HG02884 (cell line): ENCODE measurements at regions not wholly inside any gene's neighbourhood (a gene's known extent, or its start where the extent isn't known, plus 50 kb on each side); places are given as distances from the start of the nearest gene placed in this dataset.
"Not testable (repeated sequence)": the region's sequence is repeated elsewhere in the genome, so short reads cannot be mapped to it uniquely, and the experiment has no call there.

Experiments
- ATAC-seq: cut with Tn5 transposase; IDR thresholded peaks from one replicate; pipeline ENCODE4 v1.9.1; 2021; ENCODE audit warnings: mild to moderate bottlenecking, moderate library complexity; ENCODE audit not compliant: unreplicated experiment

- ATAC-seq, result no peak
Measured at GRCh38 chr4:135098061-135098460, 896.5 kb upstream of the PABPC4L start.

DNA sequence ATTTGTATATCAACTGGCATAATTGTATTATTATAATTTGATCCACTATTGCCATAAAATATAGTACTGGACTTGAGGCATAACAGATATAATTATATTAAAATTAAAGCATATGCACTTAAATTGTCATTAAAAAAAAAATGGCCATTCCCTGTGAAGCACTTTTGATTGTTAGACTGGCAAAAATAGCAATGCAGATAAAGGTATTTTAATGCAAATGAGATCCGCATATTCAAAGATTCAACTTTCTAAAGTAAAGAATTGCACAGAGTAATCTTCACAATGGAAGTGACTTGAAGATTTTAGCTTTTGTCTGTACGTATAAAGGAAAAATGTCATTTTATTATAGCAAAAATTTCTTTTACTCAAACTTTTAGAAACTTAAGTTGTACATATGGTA lies 871.8 kb upstream of the PABPC4L start:
- ATAC-seq, result no peak

GRCh38 chr4:135072553-135072952 lies 871.0 kb upstream of the PABPC4L start:
- ATAC-seq, result no peak

DNA sequence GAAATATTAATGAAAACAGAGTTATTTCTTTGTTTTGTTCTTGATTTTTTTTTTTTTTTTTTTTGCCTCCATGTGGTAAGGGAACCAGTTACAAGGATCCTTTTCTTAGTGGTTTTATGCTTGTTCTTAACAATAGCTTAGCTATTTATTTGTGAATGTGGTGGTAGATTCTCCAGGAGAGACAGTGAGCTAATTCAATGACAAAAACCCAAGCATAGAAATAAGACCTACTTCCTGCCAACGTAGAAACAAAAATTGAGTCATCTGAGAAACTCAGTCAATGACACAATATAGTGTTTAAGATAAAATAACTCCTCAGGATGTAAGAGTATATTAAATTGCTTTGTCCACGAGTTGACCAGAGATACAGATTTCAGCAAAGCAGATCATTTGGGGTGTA lies 863.8 kb upstream of the PABPC4L start:
- ATAC-seq, result no peak

- ATAC-seq, result no peak
Measured at GRCh38 chr4:135050086-135050717, 848.6 kb upstream of the PABPC4L start.

GRCh38 chr4:135032670-135033069 lies 831.1 kb upstream of the PABPC4L start:
- ATAC-seq, result no peak

DNA sequence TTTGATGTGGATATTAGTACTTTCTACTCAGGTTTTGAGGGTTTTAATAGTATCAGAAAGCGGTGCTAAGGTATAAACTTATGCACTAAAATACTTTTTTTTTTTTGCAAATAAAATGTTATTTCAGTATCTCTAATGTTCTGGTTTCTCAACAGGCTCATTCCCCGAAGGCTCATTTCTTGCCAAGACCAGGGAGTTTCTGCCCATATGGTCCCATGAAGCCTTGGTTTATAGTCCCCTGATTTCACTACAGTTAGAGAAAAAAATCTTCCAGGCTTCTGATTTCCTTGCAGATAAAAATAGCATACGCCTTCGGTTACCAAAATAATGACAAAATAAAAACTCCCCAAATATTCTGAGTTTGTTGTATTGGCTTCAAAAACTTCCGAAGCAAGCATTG lies 814.2 kb upstream of the PABPC4L start:
- ATAC-seq, result no peak

DNA sequence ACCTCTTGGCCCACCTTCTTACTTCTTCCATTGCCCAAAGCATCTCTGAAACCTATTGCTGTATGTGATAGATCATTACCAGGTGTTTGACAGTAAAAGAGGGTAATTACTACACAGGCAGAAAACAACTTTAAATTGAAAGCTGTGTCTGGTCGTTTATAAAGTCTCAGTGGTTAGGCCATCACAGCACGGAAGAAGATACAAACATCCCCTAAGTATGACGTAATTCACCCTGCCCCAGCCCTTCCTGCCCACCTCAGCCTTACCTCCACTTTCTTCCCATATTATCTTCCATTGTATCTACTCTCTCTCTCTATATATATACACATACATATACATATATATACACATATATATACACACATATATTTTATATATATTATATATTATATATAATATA lies 805.8 kb upstream of the PABPC4L start:
- ATAC-seq, result no peak

DNA sequence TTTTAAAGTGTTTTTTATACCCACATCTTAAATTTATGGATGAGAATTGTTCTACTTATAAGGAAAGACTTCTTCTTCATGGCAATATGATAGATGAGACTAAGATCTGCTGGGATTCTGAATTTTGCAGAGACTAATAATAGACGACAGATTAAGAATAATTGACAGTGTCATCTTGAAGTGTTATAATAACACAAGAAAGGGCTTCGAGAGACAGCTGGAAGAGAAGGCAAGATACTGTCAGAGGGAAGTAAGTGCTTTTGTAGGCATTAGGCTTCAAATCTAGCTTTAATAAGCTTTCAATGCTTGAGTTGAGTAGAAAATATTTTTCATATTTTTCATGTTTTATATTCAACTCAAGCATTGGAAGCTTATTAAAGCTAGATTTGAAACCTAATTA lies 797.6 kb upstream of the PABPC4L start:
- ATAC-seq, result no peak

DNA sequence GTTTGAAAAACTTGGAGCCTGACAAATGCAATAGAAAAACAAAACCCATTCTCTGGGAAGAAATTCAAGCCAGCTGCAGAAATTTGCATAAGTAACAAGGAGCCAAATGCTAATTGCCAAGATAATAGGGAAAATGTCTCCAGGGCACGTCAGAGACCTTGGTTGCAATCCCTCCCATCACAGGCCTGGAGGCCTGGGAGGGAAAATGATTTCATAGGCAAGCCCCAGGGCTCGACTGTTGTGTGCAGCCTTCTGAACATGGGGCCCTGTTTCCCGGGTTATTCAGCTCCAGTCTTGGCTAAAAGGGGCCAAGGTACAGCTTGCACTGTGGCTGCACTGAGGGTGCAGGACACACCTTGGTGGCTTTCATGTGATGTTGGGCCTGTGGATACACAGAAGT lies 760.4 kb upstream of the PABPC4L start:
- ATAC-seq, result no peak

GRCh38 chr4:134958862-134959261 lies 757.3 kb upstream of the PABPC4L start:
- no peak for ATAC-seq

- no peak for ATAC-seq
Measured at GRCh38 chr4:134955059-134955458, 753.5 kb upstream of the PABPC4L start.

DNA sequence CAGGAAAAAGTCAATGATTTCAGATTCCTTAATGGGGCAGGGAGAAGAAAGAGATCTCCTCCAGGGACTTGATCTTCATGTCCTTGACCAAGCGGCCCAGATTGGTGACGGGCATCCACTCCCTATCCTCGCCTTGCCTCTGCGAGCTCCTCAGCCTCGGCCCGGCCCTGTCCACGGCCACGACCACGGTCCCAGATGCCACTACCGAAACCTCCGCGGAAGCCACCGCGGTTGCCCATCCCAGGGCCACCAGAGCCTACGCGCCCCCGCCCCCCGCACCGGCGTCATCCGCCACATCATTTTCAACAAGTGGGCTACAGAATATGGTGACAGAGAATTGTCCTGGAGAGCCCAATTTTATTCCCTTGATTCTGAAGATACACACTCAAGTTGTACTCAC lies 751.2 kb upstream of the PABPC4L start:
- ATAC-seq, result no peak

GRCh38 chr4:134952305-134952704 lies 750.7 kb upstream of the PABPC4L start:
- no peak for ATAC-seq

- no peak for ATAC-seq
Measured at GRCh38 chr4:134948110-134948642, 746.6 kb upstream of the PABPC4L start.

DNA sequence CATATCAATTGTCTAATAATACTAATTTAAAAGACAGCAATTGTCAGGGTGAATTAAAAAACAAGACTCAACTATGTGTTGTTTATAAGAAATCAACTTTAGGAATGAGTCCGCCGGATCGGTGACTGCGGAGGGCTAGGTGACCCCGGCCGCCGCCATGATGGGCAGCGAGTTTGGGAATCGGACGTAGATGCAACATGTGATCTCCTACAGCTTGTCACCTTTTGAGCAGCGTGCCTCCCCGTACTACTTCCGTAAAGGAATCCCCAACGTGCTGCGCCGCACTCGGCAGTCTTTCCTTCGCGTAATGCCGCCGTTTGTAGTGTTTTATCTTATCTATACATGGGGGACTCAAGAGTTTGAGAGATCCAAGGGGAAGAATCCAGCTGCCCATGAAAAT lies 742.5 kb upstream of the PABPC4L start:
- no peak for ATAC-seq

DNA sequence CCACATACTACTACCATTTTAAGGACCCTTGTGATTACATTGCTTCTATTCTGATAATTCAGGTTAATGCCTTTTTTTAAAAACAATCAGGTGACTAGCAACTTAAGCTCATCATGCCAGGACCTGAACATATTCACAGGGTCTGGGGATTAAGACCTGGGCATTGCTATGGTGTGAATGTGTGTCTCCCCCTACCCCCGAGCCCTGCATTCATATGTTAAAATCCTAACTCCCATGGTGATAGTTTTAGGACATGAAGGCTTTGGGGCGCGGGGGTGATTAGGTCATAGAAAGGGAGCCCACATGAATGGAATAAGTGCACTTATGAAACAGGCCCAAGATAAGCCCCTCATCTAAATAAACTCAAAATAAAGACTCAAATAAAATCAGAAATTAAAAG lies 734.4 kb upstream of the PABPC4L start:
- no peak for ATAC-seq

- ATAC-seq, result no peak
Measured at GRCh38 chr4:134935320-134935719, 733.7 kb upstream of the PABPC4L start.

DNA sequence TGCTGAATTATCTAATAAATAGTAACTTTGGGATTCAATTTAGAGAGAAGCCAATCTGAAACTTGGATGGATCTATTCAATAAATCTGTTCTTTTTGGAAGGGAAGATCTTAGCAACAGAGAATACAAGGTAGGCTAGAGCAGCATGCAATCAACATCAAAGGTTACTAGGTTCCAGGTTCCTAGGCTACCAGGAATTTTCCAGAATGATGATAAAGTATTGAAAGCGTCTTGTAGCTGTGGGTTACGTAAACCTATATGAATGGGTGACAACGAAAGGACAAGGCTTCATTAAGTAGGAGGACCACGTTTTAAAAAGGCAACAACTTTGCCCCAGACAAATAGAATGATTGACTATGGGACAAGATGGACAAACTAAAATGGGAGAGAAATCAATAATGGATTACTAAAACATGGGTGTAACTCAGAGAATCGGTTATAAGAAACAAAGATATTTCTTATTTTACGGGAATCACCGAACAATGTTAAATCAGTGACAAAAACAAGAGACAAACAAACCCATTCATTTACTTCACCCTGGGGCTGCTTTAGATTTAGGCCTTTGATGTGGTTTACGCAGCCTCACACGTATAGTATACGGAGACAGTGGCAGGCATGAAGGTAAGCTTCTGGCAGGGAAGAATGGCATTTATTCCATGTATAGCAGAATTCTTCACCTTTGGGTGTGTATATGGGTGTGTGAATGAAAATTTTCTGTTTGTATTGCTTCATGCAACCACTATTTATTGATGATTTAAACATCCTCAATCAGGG lies 732.6 kb upstream of the PABPC4L start:
- ATAC-seq, result no peak

GRCh38 chr4:134915355-134915754 lies 713.8 kb upstream of the PABPC4L start:
- no peak for ATAC-seq

DNA sequence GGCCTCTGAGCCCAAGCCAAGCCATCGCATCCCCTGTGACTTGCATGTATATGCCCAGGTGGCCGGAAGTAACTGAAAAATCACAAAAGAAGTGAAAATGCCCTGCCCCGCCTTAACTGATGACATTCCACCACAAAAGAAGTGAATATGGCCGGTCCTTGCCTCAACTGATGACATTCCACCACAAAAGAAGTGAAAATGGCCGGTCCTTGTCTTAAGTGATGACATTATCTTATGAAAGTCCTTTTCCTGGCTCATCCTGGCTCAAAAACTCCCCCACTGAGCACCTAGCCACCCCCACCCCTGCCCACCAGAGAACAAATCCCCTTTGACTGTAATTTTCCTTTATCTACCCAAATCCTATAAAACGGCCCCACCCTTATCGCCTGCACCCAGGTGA lies 712.7 kb upstream of the PABPC4L start:
- ATAC-seq, result not testable (repeated sequence)

DNA sequence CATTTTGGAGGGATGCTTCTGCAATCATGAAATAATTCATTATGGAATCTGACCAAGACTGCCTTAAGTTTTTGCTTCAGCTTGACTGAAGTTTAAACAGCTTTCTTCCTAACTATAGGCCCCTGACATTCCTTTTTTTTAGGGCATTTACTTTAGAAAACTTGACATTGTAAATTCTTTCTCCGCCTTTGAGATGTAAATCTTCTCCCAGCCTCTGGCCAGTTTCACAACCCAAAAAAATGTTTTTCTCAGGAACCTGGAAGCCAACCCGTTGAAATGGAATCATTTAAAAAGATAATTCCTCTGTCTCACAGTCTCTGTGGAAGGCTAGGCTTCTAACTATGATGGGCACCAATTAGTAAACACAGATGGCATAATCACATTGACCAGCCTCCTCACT lies 710.4 kb upstream of the PABPC4L start:
- ATAC-seq, result no peak
